ENCODE measurements at regions not wholly inside any gene's neighbourhood (a gene's known extent, or its start where the extent isn't known, plus 50 kb on each side); places are given as distances from the start of the nearest gene placed in this dataset.

DNA sequence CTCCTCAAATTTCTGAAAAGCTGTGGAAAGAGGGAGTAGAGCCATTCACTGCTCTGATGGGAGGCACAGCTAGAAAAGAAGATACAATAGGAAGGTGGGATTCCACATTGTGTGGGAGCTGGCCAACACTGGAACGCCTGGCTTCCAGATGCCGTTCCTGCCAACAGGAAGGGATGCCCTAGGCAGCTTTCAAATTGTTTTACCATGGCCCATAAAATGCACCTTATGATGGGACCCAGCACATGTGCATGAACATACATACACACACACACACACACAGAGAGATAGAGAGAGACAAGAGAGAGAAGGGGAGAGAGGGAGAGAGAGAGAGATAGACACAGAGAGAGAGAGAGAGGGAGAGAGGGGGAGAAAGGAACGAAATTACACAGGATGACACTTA lies 86.1 kb upstream of the BZW1 start:
- TF ChIP-seq CEBPB (IDR thresholded peaks at IDR 0.05) (no peak), TEAD4 (IDR thresholded peaks at IDR 0.05) (no peak), CREB1 (IDR thresholded peaks at IDR 0.05; ENCODE audit: low read depth) (no peak), RAD21 (IDR thresholded peaks at IDR 0.05; ENCODE audit: low read depth) (no peak), TCF12 (IDR thresholded peaks at IDR 0.05; ENCODE audit: low read depth) (no peak)
- TF ChIP-seq, protein P1, sequence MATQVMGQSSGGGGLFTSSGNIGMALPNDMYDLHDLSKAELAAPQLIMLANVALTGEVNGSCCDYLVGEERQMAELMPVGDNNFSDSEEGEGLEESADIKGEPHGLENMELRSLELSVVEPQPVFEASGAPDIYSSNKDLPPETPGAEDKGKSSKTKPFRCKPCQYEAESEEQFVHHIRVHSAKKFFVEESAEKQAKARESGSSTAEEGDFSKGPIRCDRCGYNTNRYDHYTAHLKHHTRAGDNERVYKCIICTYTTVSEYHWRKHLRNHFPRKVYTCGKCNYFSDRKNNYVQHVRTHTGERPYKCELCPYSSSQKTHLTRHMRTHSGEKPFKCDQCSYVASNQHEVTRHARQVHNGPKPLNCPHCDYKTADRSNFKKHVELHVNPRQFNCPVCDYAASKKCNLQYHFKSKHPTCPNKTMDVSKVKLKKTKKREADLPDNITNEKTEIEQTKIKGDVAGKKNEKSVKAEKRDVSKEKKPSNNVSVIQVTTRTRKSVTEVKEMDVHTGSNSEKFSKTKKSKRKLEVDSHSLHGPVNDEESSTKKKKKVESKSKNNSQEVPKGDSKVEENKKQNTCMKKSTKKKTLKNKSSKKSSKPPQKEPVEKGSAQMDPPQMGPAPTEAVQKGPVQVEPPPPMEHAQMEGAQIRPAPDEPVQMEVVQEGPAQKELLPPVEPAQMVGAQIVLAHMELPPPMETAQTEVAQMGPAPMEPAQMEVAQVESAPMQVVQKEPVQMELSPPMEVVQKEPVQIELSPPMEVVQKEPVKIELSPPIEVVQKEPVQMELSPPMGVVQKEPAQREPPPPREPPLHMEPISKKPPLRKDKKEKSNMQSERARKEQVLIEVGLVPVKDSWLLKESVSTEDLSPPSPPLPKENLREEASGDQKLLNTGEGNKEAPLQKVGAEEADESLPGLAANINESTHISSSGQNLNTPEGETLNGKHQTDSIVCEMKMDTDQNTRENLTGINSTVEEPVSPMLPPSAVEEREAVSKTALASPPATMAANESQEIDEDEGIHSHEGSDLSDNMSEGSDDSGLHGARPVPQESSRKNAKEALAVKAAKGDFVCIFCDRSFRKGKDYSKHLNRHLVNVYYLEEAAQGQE (IDR thresholded peaks at IDR 0.05; ENCODE audit: low read depth) = no peak

DNA sequence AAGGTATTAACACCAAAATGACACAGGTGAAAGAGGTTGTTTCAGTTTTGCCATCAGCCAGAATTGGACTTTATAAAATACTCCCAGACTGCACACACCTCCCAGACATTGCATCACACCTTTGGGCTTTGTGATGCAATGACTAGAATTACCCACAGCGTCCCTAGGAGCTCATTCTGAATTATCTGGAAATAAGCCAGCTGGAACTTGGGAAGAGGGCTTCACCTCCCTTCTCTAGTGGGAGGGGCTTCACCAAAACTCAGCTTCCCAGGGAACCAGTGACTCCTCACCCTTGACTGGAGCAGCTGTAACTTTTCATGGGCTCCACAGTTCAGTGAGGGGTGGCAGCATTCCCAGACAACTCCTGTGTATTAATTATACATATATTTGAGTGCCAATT lies 83.1 kb upstream of the BZW1 start:
- TF ChIP-seq, protein P1 (IDR thresholded peaks at IDR 0.05; ENCODE audit: low read depth) = no peak
- no peak for TF ChIP-seq NFIC (IDR thresholded peaks at IDR 0.05)
- TF ChIP-seq CEBPB (IDR thresholded peaks at IDR 0.05) = peak; percentile 89
- TF ChIP-seq EGR1 (IDR thresholded peaks at IDR 0.05) = no peak
- no peak for TF ChIP-seq EP300 (IDR thresholded peaks at IDR 0.05; ENCODE audit: borderline replicate concordance)
- TF ChIP-seq RAD21 (IDR thresholded peaks at IDR 0.05; ENCODE audit: low read depth) = no peak

DNA sequence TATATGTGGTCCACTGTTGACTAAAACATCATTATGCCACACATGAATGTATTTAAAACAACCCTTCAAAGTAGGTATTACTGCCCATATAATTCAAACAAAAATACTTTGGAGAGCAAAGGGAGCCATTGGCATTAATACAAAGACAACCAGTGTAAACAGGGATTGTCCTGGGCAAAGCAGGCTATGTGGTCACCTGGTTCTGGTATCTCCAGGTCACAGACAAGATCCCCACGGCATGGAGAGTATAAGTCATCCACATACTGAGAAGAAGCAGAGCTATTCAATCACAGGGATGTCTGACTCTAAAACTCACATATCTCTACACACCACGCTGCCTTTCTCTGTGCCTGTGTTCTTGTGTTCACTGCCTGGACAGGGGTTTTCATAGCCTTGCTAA lies 81.4 kb upstream of the BZW1 start:
- TF ChIP-seq EGR1 (IDR thresholded peaks at IDR 0.05) (no peak), EP300 (IDR thresholded peaks at IDR 0.05; ENCODE audit: borderline replicate concordance) (no peak), TEAD4 (IDR thresholded peaks at IDR 0.05) (no peak), YY1 (IDR thresholded peaks at IDR 0.05; ENCODE audit: low read depth) (no peak), CEBPB (IDR thresholded peaks at IDR 0.05) (no peak), CREB1 (IDR thresholded peaks at IDR 0.05; ENCODE audit: low read depth) (no peak), NFIC (IDR thresholded peaks at IDR 0.05) (no peak), FOXM1 (IDR thresholded peaks at IDR 0.05; ENCODE audit: borderline replicate concordance, low read depth) (no peak), RAD21 (IDR thresholded peaks at IDR 0.05; ENCODE audit: low read depth) (no peak)
- TF ChIP-seq, protein P2, sequence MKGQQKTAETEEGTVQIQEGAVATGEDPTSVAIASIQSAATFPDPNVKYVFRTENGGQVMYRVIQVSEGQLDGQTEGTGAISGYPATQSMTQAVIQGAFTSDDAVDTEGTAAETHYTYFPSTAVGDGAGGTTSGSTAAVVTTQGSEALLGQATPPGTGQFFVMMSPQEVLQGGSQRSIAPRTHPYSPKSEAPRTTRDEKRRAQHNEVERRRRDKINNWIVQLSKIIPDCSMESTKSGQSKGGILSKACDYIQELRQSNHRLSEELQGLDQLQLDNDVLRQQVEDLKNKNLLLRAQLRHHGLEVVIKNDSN (IDR thresholded peaks at IDR 0.05) = no peak
- TF ChIP-seq, protein P1 (IDR thresholded peaks at IDR 0.05; ENCODE audit: low read depth) = no peak
- TF ChIP-seq, protein P3, sequence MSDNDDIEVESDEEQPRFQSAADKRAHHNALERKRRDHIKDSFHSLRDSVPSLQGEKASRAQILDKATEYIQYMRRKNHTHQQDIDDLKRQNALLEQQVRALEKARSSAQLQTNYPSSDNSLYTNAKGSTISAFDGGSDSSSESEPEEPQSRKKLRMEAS (IDR thresholded peaks at IDR 0.05) = no peak

DNA sequence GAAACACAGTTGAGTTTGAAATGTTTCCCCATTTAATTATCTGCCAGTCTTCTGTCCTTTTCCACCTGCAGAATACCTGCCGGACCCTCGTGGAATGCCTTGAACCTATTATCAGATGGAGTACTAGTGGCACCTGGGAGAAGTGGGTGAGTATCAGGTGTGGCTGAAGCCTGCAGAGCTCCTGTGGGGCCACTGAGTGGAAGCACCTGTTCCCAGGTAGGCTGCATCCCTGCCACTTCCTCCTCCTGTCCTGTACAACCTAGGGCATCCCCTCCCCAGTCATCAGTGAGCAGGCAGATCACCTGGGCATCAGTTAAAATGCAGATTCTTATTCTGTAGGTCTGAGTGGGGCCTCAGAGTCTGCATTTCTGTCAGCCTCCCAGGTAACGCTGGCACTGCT lies 80.8 kb upstream of the BZW1 start:
- TF ChIP-seq CREB1 (IDR thresholded peaks at IDR 0.05; ENCODE audit: low read depth) (no peak), EP300 (IDR thresholded peaks at IDR 0.05; ENCODE audit: borderline replicate concordance) (no peak), EGR1 (IDR thresholded peaks at IDR 0.05) (no peak), TAF1 (IDR thresholded peaks at IDR 0.05; ENCODE audit: low read depth) (no peak), TCF12 (IDR thresholded peaks at IDR 0.05; ENCODE audit: low read depth) (no peak), FOXM1 (IDR thresholded peaks at IDR 0.05; ENCODE audit: borderline replicate concordance, low read depth) (no peak), CEBPB (IDR thresholded peaks at IDR 0.05) (no peak)
- TF ChIP-seq, protein P2 (IDR thresholded peaks at IDR 0.05) = no peak
- TF ChIP-seq, protein P1 (IDR thresholded peaks at IDR 0.05; ENCODE audit: low read depth) = no peak
- TF ChIP-seq, protein P3 (IDR thresholded peaks at IDR 0.05) = no peak
